SIG-M5 treated with dmso at 0.1 percent for 504 hours (cell line): ENCODE measurements at regions not wholly inside any gene's neighbourhood (a gene's known extent, or its start where the extent isn't known, plus 50 kb on each side); places are given as distances from the start of the nearest gene placed in this dataset.
"Not testable (repeated sequence)": the region's sequence is repeated elsewhere in the genome, so short reads cannot be mapped to it uniquely, and the experiment has no call there.

ENCODE experiments used
- DNase-seq: peaks from one replicate; lab custom pipeline; 2025; ENCODE audit not compliant: unreplicated experiment; lab: John Stamatoyannopoulos, UW

GRCh38 chr22:19599626-19600243 is 75.5 kb upstream of the CLDN5 start:
- DNase-seq = no peak

- DNase-seq = not testable (repeated sequence)
Measured at GRCh38 chr22:19603346-19603745, 79.1 kb upstream of the CLDN5 start.

GRCh38 chr22:19603767-19604166 is 79.6 kb upstream of the CLDN5 start:
- DNase-seq = no peak

GRCh38 chr22:19604711-19605268 is 80.6 kb upstream of the CLDN5 start:
- no peak for DNase-seq

GRCh38 chr22:19605508-19606331 is 81.5 kb upstream of the CLDN5 start:
- DNase-seq = no peak

- DNase-seq = no peak
Measured at GRCh38 chr22:19606332-19607191, 82.4 kb upstream of the CLDN5 start.

GRCh38 chr22:19607192-19608002 is 83.2 kb upstream of the CLDN5 start:
- DNase-seq = no peak

- DNase-seq = no peak
Measured at GRCh38 chr22:19608003-19608690, 83.9 kb upstream of the CLDN5 start.

- DNase-seq = not testable (repeated sequence)
Measured at GRCh38 chr22:19609753-19610152, 85.5 kb upstream of the CLDN5 start.

- no peak for DNase-seq
Measured at GRCh38 chr22:19610518-19611253, 86.5 kb upstream of the CLDN5 start.

GRCh38 chr22:19611590-19611989 is 87.4 kb upstream of the CLDN5 start:
- DNase-seq = no peak

GRCh38 chr22:19612866-19613572 is 88.8 kb upstream of the CLDN5 start:
- DNase-seq = peak; percentile 49

- no peak for DNase-seq
Measured at GRCh38 chr22:19614536-19614863, 90.3 kb upstream of the CLDN5 start.

GRCh38 chr22:19615001-19615461 is 90.8 kb upstream of the CLDN5 start:
- no peak for DNase-seq

GRCh38 chr22:19615867-19616581 is 91.8 kb upstream of the CLDN5 start:
- DNase-seq = no peak

GRCh38 chr22:19619144-19620009 is 94.9 kb upstream of the SEPTIN5 start:
- DNase-seq = no peak

- no peak for DNase-seq
Measured at GRCh38 chr22:19620742-19621371, 93.4 kb upstream of the SEPTIN5 start.
